B cell (primary cell): ENCODE measurements at regions not wholly inside any gene's neighbourhood (a gene's known extent, or its start where the extent isn't known, plus 50 kb on each side); places are given as distances from the start of the nearest gene placed in this dataset.

Experiments
- CTCF ChIP-seq: fragments of 200-600 bp; IDR thresholded peaks from one replicate; pipeline ENCODE4 v1.8.0; 2022; ENCODE audit warnings: antibody characterized with exemption, mild to moderate bottlenecking
- EZH2 ChIP-seq: IDR thresholded peaks from 2 replicates; pipeline ENCODE4 v1.6.1; 2012; ENCODE audit warnings: borderline replicate concordance, low read depth, mild to moderate bottlenecking, moderate library complexity, low read length; ENCODE audit not compliant: insufficient read depth, poor library complexity, severe bottlenecking

GRCh38 chr20:61030130-61030529, 221.9 kb upstream of the CDH4 start:
- TF ChIP-seq CTCF = no peak
- TF ChIP-seq EZH2 = no peak
